ENCODE measurements at regions not wholly inside any gene's neighbourhood (a gene's known extent, or its start where the extent isn't known, plus 50 kb on each side); places are given as distances from the start of the nearest gene placed in this dataset.

GRCh38 chr5:111953351-111954127, 196.5 kb upstream of the NREP start:
- TF ChIP-seq CTCF (IDR thresholded peaks at IDR 0.05) = no peak
- no peak for DNase-seq
- Histone ChIP-seq H3K9me3 (no peaks in the 10 kb centered on the region), H3K4me3 (no peak overlapping the region), H3K27me3 (no peaks in the 10 kb centered on the region), H3K4me1 (peaks cover 0 to 19% (median 1%) of the 10 kb centered on the region in 4 donors), H3K36me3 (no peaks in the 10 kb centered on the region), H3K27ac (no peak overlapping the region)
- intact Hi-C loops (cut with DNase I; ENCODE audit: low total_unique reads) = no loop called here

- intact Hi-C loops (cut with DNase I; ENCODE audit: low total_unique reads) = no loop called here
- no peak for DNase-seq
- H3K36me3 ChIP-seq = no peaks in the 10 kb centered on the region
Observed at GRCh38 chr5:111952555-111952954, 195.6 kb upstream of the NREP start.

GRCh38 chr5:111950660-111951059, 193.7 kb upstream of the NREP start:
- no peak for TF ChIP-seq CTCF (IDR thresholded peaks at IDR 0.05)
- H3K27ac ChIP-seq = no peak overlapping the region
- intact Hi-C loops (cut with DNase I; ENCODE audit: low total_unique reads) = no loop called here
- no peaks in the 10 kb centered on the region for H3K9me3 ChIP-seq
- H3K4me1 ChIP-seq = peaks cover 0 to 30% (median 4%) of the 10 kb centered on the region in 4 donors
- no peaks in the 10 kb centered on the region for H3K27me3 ChIP-seq
- DNase-seq = no peak
- no peak overlapping the region for H3K4me3 ChIP-seq
- no peaks in the 10 kb centered on the region for H3K36me3 ChIP-seq

More at GRCh38 chr5:111952555-111952954, 195.6 kb upstream of the NREP start:
- H3K4me3 ChIP-seq = no peak overlapping the region
- H3K27ac ChIP-seq = no peak overlapping the region
- no peaks in the 10 kb centered on the region for H3K9me3 ChIP-seq
- H3K27me3 ChIP-seq = no peaks in the 10 kb centered on the region
- no peak for TF ChIP-seq CTCF (IDR thresholded peaks at IDR 0.05)
- peaks cover 0 to 29% (median 4%) of the 10 kb centered on the region in 4 donors for H3K4me1 ChIP-seq

- Histone ChIP-seq H3K36me3 (no peaks in the 10 kb centered on the region), H3K9me3 (no peaks in the 10 kb centered on the region), H3K27me3 (no peaks in the 10 kb centered on the region), H3K4me1 (peaks cover 0 to 19% (median 4%) of the 10 kb centered on the region in 4 donors), H3K27ac (no peak overlapping the region), H3K4me3 (no peak overlapping the region)
- DNase-seq = no peak
- TF ChIP-seq CTCF (IDR thresholded peaks at IDR 0.05) = no peak
- intact Hi-C loops (cut with DNase I; ENCODE audit: low total_unique reads) = no loop called here
Observed at GRCh38 chr5:111948092-111948841, 191.3 kb upstream of the NREP start.

- H3K27ac ChIP-seq = no peak overlapping the region
- H3K36me3 ChIP-seq = no peaks in the 10 kb centered on the region
Observed at GRCh38 chr5:111946556-111946955, 189.6 kb upstream of the NREP start.

More at GRCh38 chr5:111946556-111946955, 189.6 kb upstream of the NREP start:
- no peak for TF ChIP-seq CTCF (IDR thresholded peaks at IDR 0.05)
- Histone ChIP-seq H3K4me3 (no peak overlapping the region), H3K9me3 (no peaks in the 10 kb centered on the region), H3K27me3 (no peaks in the 10 kb centered on the region), H3K4me1 (peaks cover 0 to 16% (median 4%) of the 10 kb centered on the region in 4 donors)
- no peak for DNase-seq
- intact Hi-C loops (cut with DNase I; ENCODE audit: low total_unique reads) = no loop called here
